ENCODE measurements at regions not wholly inside any gene's neighbourhood (a gene's known extent, or its start where the extent isn't known, plus 50 kb on each side); places are given as distances from the start of the nearest gene placed in this dataset.

DNA sequence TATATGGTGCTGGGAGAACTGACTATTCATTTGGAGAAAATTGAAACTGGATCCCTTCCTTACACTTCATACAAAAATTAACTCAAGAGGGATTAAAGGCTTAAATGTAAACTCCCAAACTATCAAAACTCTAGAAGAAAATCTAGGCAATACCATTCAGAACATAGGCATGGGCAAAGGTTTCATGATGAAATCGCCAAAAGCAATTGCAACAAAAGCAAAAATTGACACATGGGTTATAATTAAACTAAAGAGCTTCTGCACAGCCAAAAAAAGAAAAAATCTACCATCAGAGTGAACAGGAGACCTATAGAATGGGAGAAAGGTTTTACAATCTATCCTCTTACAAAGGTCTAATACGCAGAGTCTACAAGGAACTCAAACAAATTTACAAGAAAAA lies 851.3 kb upstream of the MAN1A1 start:
- no peak overlapping the region for H3K27ac Mint-ChIP-seq
- no peaks in the 10 kb centered on the region for H3K36me3 Mint-ChIP-seq
- H3K27me3 Mint-ChIP-seq, result no peaks in the 10 kb centered on the region
- no peak overlapping the region for H3K4me3 Mint-ChIP-seq
- H3K9me3 Mint-ChIP-seq, result no peaks in the 10 kb centered on the region
- H3K4me1 Mint-ChIP-seq, result no peaks in the 10 kb centered on the region

DNA sequence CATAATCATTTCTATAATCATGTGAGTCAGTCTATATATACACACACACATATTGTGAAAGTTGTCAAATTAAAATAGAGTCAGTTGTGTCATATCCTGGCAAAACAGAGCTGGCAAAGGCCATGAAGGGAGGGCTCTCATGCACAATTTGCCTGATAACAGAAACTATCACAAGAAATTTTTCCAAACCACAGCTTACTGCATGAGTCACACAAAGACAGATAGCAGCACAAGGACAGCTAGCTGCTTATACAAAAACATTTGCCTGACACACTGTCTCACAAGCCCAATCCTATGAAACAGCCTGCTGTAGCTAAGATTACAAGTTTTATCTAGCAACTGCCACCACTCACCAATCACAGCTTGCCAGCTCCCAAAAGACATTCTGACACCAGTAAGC lies 848.5 kb upstream of the MAN1A1 start:
- H3K27me3 Mint-ChIP-seq, result no peaks in the 10 kb centered on the region
- H3K4me1 Mint-ChIP-seq, result no peaks in the 10 kb centered on the region
- no peak overlapping the region for H3K4me3 Mint-ChIP-seq
- no peaks in the 10 kb centered on the region for H3K36me3 Mint-ChIP-seq
- H3K27ac Mint-ChIP-seq, result no peak overlapping the region
- no peaks in the 10 kb centered on the region for H3K9me3 Mint-ChIP-seq

DNA sequence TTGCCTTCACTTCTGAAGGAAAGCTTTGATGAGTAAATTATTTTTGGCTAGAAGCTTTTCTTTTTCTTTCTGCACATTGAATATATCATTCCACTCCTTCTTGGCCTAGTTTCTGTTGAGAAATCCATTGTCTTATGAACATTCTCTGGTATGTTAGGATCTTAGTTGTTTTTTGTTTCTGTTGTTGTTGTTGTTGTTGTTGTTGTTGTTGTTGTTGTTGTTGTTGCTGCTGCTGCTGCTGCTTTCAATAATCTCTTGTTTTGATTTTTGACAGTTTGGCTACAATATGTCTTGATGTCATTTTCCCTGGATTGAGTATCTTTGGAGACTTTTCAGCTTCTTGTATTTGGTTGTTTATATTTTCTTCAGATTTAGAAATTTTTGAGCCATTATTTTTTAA lies 836.5 kb upstream of the MAN1A1 start:
- H3K27me3 Mint-ChIP-seq, result no peaks in the 10 kb centered on the region
- no peaks in the 10 kb centered on the region for H3K4me1 Mint-ChIP-seq
- H3K4me3 Mint-ChIP-seq, result no peak overlapping the region
- no peak overlapping the region for H3K27ac Mint-ChIP-seq
- no peaks in the 10 kb centered on the region for H3K36me3 Mint-ChIP-seq
- no peaks in the 10 kb centered on the region for H3K9me3 Mint-ChIP-seq

DNA sequence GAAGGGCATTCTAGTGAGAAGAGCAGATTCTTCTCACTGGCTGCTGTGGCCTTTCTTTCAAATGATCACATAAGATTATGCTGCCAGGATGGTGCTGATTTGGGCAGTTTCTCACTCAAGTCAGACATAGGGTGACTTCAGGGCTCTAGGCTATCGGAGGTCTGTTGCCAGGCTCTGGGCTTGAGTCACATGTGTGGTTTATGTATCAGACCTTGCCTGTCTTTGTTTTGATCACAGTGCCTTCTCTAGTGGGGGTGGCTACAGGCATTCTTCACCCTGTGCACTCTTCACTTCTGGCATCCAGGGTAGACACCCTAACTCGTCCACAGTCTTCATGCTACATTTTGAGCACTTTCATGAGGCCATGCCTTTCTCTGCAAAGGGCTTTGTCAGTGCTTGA lies 823.7 kb upstream of the MAN1A1 start:
- no peak overlapping the region for H3K4me3 Mint-ChIP-seq

DNA sequence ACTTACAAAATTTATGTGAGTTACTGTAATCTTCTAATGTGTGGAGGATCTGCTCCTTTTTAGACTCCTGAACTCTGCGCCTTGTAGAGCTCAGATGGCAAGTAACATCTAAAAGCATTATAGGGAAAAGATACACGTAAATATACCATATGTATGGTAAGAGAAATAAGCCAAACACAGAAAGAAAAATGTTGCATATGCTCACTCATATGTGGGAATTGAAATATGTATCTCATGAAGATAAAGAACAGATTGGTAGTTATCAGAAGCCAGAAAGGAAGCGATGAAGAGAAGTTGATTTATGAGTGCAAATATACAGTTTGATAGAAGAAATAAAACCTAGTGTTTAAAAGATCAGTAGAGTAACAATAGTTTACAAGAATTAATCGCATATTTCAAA lies 815.0 kb upstream of the MAN1A1 start:
- H3K36me3 Mint-ChIP-seq, result no peaks in the 10 kb centered on the region
- H3K27me3 Mint-ChIP-seq, result no peaks in the 10 kb centered on the region
- H3K4me1 Mint-ChIP-seq, result no peaks in the 10 kb centered on the region
- H3K27ac Mint-ChIP-seq, result no peak overlapping the region
- H3K4me3 Mint-ChIP-seq, result no peak overlapping the region
- no peaks in the 10 kb centered on the region for H3K9me3 Mint-ChIP-seq

More for the DNA sequence above, 823.7 kb upstream of the MAN1A1 start:
- no peaks in the 10 kb centered on the region for H3K27me3 Mint-ChIP-seq
- H3K36me3 Mint-ChIP-seq, result no peaks in the 10 kb centered on the region
- no peak overlapping the region for H3K27ac Mint-ChIP-seq
- H3K9me3 Mint-ChIP-seq, result no peaks in the 10 kb centered on the region
- no peaks in the 10 kb centered on the region for H3K4me1 Mint-ChIP-seq

DNA sequence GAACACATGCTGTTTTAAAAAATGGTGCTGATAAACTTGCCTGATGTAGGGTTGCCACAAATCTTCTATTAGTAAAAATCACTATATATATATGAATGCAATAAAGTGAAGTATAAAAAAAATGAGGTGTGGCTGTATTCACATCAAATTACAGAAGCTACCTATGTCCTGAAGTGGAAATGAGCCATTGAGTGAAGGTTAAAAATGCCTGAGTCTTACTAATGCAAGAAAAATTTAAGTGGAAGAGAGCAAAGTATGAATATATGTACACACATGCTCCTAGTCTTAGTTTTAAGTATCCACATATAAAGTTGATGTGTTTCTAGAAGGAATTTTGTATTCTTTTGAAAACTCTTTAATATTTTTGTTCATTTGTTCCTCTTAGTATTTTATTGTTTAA lies 808.3 kb upstream of the MAN1A1 start:
- Mint-ChIP-seq H3K36me3 (no peaks in the 10 kb centered on the region), H3K27me3 (no peaks in the 10 kb centered on the region), H3K4me1 (no peaks in the 10 kb centered on the region), H3K4me3 (no peak overlapping the region), H3K9me3 (no peaks in the 10 kb centered on the region), H3K27ac (no peak overlapping the region)

DNA sequence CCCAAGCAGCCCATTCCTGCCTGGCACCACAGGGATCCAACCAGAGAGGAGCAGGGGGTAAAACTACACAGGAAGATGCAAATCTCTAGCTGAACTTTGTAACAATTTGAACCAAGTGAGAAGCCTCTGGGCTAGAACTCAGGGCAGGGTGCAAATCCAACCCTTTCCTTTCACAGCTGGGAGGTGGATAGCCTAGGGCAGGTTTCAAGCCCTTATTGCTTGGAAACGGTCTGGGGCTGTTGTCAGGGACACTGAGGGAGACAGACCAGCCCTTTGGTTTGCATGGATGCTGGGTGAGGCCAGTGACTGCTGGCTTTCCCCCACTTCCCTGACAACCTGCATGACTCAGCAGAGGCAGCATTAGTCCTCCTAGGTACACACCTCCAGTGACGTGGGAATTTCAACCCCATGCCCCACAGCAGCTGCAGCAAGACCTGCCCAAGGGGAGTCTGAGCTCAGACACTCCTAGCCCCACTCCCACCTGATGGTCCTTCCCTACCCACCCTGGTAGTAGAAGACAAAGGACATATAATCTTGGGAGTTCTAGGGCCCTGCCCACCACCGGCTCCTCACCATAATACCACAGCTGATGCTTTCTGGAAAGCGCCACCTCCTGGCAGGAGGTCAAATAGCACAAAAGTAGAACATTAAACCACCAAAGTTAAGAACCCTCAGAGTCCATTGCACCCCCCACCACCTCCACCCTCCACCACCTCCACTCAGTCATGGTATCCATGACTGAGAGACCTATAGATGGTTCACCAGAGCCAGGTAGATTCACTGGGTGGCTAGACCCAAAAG lies 797.7 kb upstream of the MAN1A1 start:
- no peaks in the 10 kb centered on the region for H3K4me1 Mint-ChIP-seq
- H3K27me3 Mint-ChIP-seq, result no peaks in the 10 kb centered on the region
- H3K36me3 Mint-ChIP-seq, result no peaks in the 10 kb centered on the region
- no peak overlapping the region for H3K4me3 Mint-ChIP-seq
- no peak overlapping the region for H3K27ac Mint-ChIP-seq
- peaks cover 11% of the 10 kb centered on the region for H3K9me3 Mint-ChIP-seq

DNA sequence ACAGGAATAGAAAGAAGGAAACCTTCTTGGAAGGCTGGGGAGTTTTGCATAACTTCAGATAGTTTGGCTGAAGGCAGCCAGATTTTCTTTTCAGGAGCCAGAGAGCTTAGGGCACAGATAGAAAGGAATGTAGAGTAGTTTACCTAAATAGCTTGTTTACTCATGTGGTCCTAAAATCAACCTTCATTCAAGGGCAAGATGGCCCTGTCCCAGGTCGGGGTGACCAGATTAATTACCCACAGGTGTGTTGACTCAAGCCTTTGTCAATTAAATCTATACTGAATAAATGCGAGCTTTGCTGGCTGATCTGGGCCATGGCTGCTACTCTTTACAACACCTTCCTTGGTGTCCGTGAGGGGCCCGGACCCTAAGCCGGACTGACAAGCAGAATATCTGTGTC lies 792.0 kb upstream of the MAN1A1 start:
- Mint-ChIP-seq H3K27me3 (no peaks in the 10 kb centered on the region), H3K9me3 (peaks cover 5% of the 10 kb centered on the region), H3K4me3 (no peak overlapping the region), H3K27ac (no peak overlapping the region), H3K36me3 (no peaks in the 10 kb centered on the region), H3K4me1 (no peaks in the 10 kb centered on the region)

DNA sequence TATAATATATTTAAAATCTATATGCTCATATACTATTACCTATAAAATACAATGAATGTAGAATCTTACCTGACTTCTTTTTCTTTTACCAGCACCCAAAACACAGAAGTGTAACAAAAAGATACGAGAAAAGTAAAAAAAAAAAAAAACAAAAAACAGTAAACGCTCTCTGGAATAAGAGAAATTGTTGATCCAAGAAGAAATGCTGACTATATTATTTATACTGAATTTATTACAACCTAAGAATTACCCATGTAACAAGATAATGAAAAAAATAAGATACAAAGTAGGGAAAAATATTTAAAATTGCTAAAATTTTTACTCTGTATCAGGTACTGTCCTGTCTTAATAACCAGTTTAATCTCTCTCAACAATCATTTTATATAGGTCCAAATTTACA lies 787.9 kb upstream of the MAN1A1 start:
- H3K36me3 Mint-ChIP-seq, result no peaks in the 10 kb centered on the region
- H3K9me3 Mint-ChIP-seq, result no peaks in the 10 kb centered on the region
- H3K4me3 Mint-ChIP-seq, result no peak overlapping the region
- H3K27me3 Mint-ChIP-seq, result no peaks in the 10 kb centered on the region
- H3K27ac Mint-ChIP-seq, result no peak overlapping the region
- H3K4me1 Mint-ChIP-seq, result no peaks in the 10 kb centered on the region

DNA sequence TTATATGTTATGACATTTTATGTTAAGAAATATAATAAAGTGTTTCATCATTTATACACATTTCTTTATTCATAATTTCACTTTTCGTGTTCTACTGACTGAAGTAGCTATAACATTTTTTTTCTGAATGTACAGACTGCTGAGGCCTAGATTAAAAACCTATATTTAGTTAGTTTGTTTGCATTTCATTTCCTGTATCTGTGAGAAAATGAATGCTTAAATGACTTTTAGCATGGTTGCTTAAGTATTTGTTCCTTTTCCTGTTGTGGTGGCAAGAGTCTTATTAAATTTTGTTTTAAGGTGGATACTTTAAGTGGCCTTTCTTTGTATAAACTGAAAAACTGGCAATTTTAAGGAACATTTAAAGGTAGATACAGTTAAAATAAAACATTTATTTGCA lies 779.7 kb upstream of the MAN1A1 start:
- Mint-ChIP-seq H3K36me3 (no peaks in the 10 kb centered on the region), H3K9me3 (no peaks in the 10 kb centered on the region), H3K4me1 (no peaks in the 10 kb centered on the region)

DNA sequence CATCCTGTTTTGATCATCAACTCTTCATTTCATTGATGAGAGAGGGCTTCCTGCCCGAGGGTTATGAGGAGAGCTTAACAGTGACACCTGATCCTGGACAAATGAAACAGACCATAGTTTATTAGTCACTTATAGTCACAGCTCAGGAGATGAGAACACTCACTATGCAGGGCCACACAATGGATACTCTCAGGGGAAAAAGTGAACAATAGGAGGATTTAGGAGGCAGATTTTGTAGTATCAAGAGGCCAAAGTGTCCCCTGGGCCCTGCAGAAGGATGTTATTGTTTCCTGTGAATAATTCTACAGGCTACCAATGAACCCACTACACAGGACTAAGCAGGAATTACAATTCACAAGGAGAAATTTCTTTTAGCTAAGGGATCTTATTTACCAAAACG lies 772.8 kb upstream of the MAN1A1 start:
- Mint-ChIP-seq H3K4me3 (no peak overlapping the region), H3K27me3 (peaks cover 2% of the 10 kb centered on the region), H3K36me3 (no peaks in the 10 kb centered on the region), H3K4me1 (no peaks in the 10 kb centered on the region), H3K27ac (no peak overlapping the region), H3K9me3 (peaks cover 5% of the 10 kb centered on the region)

More for the DNA sequence above, 779.7 kb upstream of the MAN1A1 start:
- Mint-ChIP-seq H3K4me3 (no peak overlapping the region), H3K27ac (no peak overlapping the region), H3K27me3 (peaks cover 2% of the 10 kb centered on the region)

DNA sequence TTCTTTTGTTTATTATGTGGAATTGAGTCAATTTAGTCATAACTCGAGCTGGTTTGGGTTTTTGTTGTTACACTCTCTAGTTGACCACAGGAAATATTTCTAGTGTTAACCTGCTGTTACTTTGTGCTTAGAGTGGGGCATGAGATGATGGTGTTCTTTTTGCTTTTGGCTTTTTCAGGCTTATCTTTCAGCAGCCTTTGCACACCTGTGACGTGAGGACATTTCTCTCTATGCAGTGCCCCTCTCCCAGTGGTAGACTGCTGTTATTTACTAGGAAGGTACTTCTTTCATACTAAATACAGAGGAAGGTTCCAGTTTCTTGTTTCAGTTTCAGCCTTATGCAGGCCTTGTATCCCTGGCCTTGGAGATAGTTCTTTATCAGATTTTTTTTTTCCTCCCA lies 766.8 kb upstream of the MAN1A1 start:
- no peak overlapping the region for H3K27ac Mint-ChIP-seq
- no peaks in the 10 kb centered on the region for H3K36me3 Mint-ChIP-seq
- no peaks in the 10 kb centered on the region for H3K4me1 Mint-ChIP-seq
- H3K9me3 Mint-ChIP-seq, result no peaks in the 10 kb centered on the region
- H3K4me3 Mint-ChIP-seq, result no peak overlapping the region
- H3K27me3 Mint-ChIP-seq, result no peaks in the 10 kb centered on the region

DNA sequence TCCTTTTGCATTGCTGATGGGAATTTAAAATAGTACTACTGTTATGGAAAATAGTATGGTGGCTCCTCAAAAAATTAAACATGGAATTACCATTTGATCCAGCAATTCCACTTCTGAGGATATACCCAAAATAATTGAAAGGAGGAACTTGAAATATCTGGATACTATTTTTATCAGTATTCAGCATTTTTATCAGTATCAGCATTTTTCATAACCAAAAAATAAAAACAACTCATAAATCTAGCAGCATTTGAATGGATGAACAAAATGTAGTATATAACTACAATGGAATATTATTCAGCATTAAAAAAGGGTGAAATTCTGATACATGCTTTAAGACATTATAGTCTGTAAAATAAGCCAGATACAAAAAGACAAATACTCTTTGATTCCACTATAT lies 763.4 kb upstream of the MAN1A1 start:
- no peaks in the 10 kb centered on the region for H3K27me3 Mint-ChIP-seq
- H3K36me3 Mint-ChIP-seq, result no peaks in the 10 kb centered on the region
- no peak overlapping the region for H3K4me3 Mint-ChIP-seq
- H3K9me3 Mint-ChIP-seq, result no peaks in the 10 kb centered on the region
- no peaks in the 10 kb centered on the region for H3K4me1 Mint-ChIP-seq
- no peak overlapping the region for H3K27ac Mint-ChIP-seq

DNA sequence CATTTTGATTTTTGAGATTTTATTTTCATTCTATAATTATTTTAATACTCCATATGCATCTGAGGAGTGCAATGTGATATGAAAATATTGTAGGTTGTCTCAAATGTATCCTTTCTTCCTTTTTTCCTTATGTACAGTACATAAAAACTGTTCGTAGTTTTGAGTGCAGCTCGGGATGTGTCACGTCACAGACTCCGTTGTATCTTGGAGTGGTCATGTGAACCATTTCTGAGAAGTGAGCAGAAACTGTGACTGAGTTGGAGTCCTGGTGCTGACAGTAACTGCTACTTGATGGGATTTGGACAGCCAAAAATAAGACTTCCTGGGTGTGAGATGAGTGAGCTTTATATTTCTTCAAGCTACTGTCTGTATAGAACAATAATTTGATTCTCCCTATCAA lies 761.4 kb upstream of the MAN1A1 start:
- Mint-ChIP-seq H3K27ac (no peak overlapping the region), H3K36me3 (no peaks in the 10 kb centered on the region), H3K4me3 (no peak overlapping the region), H3K9me3 (no peaks in the 10 kb centered on the region), H3K27me3 (no peaks in the 10 kb centered on the region), H3K4me1 (no peaks in the 10 kb centered on the region)

DNA sequence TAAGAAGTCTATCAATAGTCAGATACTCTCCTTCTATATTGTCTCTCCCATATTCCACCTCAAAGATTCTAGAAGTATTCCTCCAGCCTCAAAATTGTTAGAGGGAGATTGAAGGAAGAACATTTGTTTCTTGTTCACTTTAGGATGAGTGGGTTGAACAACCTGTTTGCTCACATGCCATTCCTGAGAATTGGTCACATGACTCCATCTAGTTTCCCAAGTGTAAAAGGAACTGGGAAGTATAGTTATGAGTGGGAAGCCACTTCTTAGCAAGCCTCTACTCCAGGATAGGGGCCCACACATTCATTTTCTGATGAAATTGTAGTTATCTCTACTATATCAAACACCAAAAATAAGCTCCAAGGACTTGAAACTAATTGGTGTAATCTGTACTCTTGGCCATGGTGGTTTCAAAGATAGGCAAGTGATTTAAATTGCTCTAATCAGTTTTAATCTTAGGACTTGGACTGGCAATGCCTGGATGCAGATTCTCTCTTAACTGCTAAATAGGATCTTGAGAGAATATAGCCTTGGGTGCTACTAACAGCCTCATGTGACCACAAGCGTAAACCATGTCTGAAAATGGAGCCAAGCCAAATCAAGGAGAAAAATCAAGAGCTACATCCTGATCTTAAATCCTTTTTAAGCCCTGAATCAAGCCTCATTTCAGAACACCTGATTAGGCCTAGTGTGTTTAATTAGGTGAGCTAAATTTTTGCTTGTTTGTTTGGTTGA lies 758.7 kb upstream of the MAN1A1 start:
- Mint-ChIP-seq H3K36me3 (no peaks in the 10 kb centered on the region), H3K27me3 (no peaks in the 10 kb centered on the region), H3K4me1 (no peaks in the 10 kb centered on the region), H3K4me3 (no peak overlapping the region), H3K9me3 (no peaks in the 10 kb centered on the region), H3K27ac (no peak overlapping the region)

DNA sequence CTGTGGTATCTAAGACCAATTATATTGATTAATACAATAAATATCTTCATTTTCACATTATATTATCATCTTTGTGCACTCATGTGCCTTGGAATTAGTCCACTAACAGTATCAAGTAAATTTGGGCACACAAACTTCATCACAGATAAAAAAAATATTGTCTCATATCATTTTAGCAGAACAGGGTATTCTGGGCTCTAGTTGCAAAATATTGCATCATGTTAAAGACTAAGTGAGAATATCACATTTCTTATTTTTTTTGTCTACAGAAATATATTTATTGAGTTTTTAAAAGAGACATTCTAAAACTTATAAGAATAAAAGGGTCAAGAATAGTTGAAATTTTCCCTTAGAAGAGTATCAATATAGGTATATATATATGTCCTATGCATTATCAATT lies 754.1 kb upstream of the MAN1A1 start:
- H3K27ac Mint-ChIP-seq, result no peak overlapping the region
- H3K36me3 Mint-ChIP-seq, result no peaks in the 10 kb centered on the region
- no peaks in the 10 kb centered on the region for H3K4me1 Mint-ChIP-seq
- no peaks in the 10 kb centered on the region for H3K27me3 Mint-ChIP-seq
- H3K9me3 Mint-ChIP-seq, result no peaks in the 10 kb centered on the region
- H3K4me3 Mint-ChIP-seq, result no peak overlapping the region
